HEK293T (cell line): ENCODE measurements at regions not wholly inside any gene's neighbourhood (a gene's known extent, or its start where the extent isn't known, plus 50 kb on each side); places are given as distances from the start of the nearest gene placed in this dataset.

Source experiments
- CTCF ChIA-PET: fragments of 350-600 bp; formaldehyde crosslinking; extraction: SDS; loops from one replicate; lab custom pipeline; 2021; ENCODE audit warnings: antibody characterized with exemption, inconsistent platforms; lab: Yijun Ruan, JAX
- POLR2A ChIA-PET: fragments of 350-600 bp; formaldehyde crosslinking; extraction: SDS; loops from one replicate; lab custom pipeline; 2020; ENCODE audit warnings: antibody characterized with exemption, inconsistent platforms; lab: Yijun Ruan, JAX
- DNase-seq: peaks from one replicate; pipeline ENCODE4 v3.0.0; 2012; ENCODE audit warnings: mixed read lengths; ENCODE audit errors: extremely low spot score
- ARNT ChIP-seq: fragments of 450-650 bp; IDR thresholded peaks from 2 replicates; pipeline ENCODE4 v1.6.1; 2017; ENCODE audit warnings: mild to moderate bottlenecking
- BHLHE40 ChIP-seq: fragments of 450-650 bp; IDR thresholded peaks from 2 replicates; pipeline ENCODE4 v1.6.1; 2016; ENCODE audit warnings: mild to moderate bottlenecking, moderate library complexity, borderline replicate concordance
- CTBP1 ChIP-seq: fragments of 450-650 bp; IDR thresholded peaks from 2 replicates; pipeline ENCODE4 v1.6.1; 2016; ENCODE audit warnings: borderline replicate concordance
- ELF4 ChIP-seq: fragments of 450-650 bp; IDR thresholded peaks from 2 replicates; pipeline ENCODE4 v1.6.1; 2017; ENCODE audit warnings: antibody characterized with exemption
- FOXA1 ChIP-seq: fragments of 450-650 bp; IDR thresholded peaks from 2 replicates; pipeline ENCODE4 v1.6.1; 2016; ENCODE audit warnings: mild to moderate bottlenecking
- FOXK2 ChIP-seq: fragments of 450-650 bp; IDR thresholded peaks from 2 replicates; pipeline ENCODE4 v1.6.1; 2016; ENCODE audit warnings: mild to moderate bottlenecking
- FOXM1 ChIP-seq: fragments of 450-650 bp; IDR thresholded peaks from 2 replicates; pipeline ENCODE4 v1.6.1; 2017; ENCODE audit warnings: mild to moderate bottlenecking, borderline replicate concordance
- HDGF ChIP-seq: fragments of 450-650 bp; IDR thresholded peaks from 2 replicates; pipeline ENCODE4 v1.6.1; 2017; ENCODE audit warnings: antibody characterized with exemption, borderline replicate concordance
- L3MBTL2 ChIP-seq: fragments of 450-650 bp; conservative IDR thresholded peaks from 2 replicates; pipeline ENCODE4 v1.6.1; 2016; ENCODE audit warnings: mild to moderate bottlenecking
- LEF1 ChIP-seq: fragments of 450-650 bp; IDR thresholded peaks from 2 replicates; pipeline ENCODE4 v1.6.1; 2017; ENCODE audit warnings: mild to moderate bottlenecking, borderline replicate concordance
- NFRKB ChIP-seq: fragments of 450-650 bp; IDR thresholded peaks from 2 replicates; pipeline ENCODE4 v1.6.1; 2016; ENCODE audit warnings: mild to moderate bottlenecking, moderate library complexity
- PKNOX1 ChIP-seq: fragments of 450-650 bp; IDR thresholded peaks from 2 replicates; pipeline ENCODE4 v1.6.1; 2016
- SP1 ChIP-seq: fragments of 450-650 bp; IDR thresholded peaks from 2 replicates; pipeline ENCODE4 v1.6.1; 2017
- SUZ12 ChIP-seq: fragments of 450-650 bp; IDR thresholded peaks from 2 replicates; pipeline ENCODE4 v1.6.1; 2016; ENCODE audit warnings: mild to moderate bottlenecking
- TARDBP ChIP-seq: fragments of 450-650 bp; IDR thresholded peaks from 2 replicates; pipeline ENCODE4 v1.6.1; 2016
- ZNF384 ChIP-seq: fragments of 450-650 bp; IDR thresholded peaks from 2 replicates; pipeline ENCODE4 v1.6.1; 2016

- TF ChIP-seq L3MBTL2 (no peak), FOXA1 (no peak), SUZ12 (no peak), TARDBP (no peak), FOXM1 (no peak), PKNOX1 (no peak), SP1 (no peak), HDGF (no peak), ELF4 (no peak), ZNF384 (no peak), FOXK2 (no peak), CTBP1 (no peak)
- ChIA-PET POLR2A (no interaction called here), CTCF (no interaction called here)
- DNase-seq = no peak
Measured at GRCh38 chr9:8262625-8263622, 463.3 kb upstream of the DMAC1 start.

GRCh38 chr9:8261737-8262136, 462.2 kb upstream of the DMAC1 start:
- ChIA-PET CTCF (no interaction called here), POLR2A (no interaction called here)
- TF ChIP-seq NFRKB (no peak), TARDBP (no peak), ZNF384 (no peak), ARNT (no peak), ELF4 (no peak), L3MBTL2 (no peak), LEF1 (no peak), SUZ12 (no peak), FOXK2 (no peak), BHLHE40 (no peak), CTBP1 (no peak), FOXA1 (no peak)
- no peak for DNase-seq

GRCh38 chr9:8259028-8259427, 459.4 kb upstream of the DMAC1 start:
- TF ChIP-seq LEF1 = no peak
- TF ChIP-seq FOXA1 = no peak
- no peak for TF ChIP-seq BHLHE40
- TF ChIP-seq HDGF = no peak
- no peak for TF ChIP-seq CTBP1
- no peak for TF ChIP-seq FOXK2
- no peak for TF ChIP-seq SP1
- TF ChIP-seq TARDBP = no peak
- DNase-seq = no peak
- CTCF ChIA-PET = interaction anchor here (0.5 kb wide), 1 partner anchor 402 kb away, joined by 4 read pairs; no protein-coding TSS in a partner anchor
- POLR2A ChIA-PET = no interaction called here

GRCh38 chr9:8256880-8257279, 457.3 kb upstream of the DMAC1 start:
- DNase-seq = no peak
- ChIA-PET CTCF (no interaction called here), POLR2A (no interaction called here)
- no peak for TF ChIP-seq TARDBP
- no peak for TF ChIP-seq LEF1
- TF ChIP-seq SP1 = no peak
- TF ChIP-seq ELF4 = no peak
- no peak for TF ChIP-seq ZNF384
- TF ChIP-seq SUZ12 = no peak
- no peak for TF ChIP-seq HDGF
- no peak for TF ChIP-seq FOXA1
- no peak for TF ChIP-seq CTBP1
- TF ChIP-seq ARNT = no peak
- no peak for TF ChIP-seq BHLHE40
- no peak for TF ChIP-seq L3MBTL2
- TF ChIP-seq FOXM1 = no peak

GRCh38 chr9:8255850-8256249, 456.3 kb upstream of the DMAC1 start:
- DNase-seq = no peak
- POLR2A ChIA-PET = no interaction called here
- TF ChIP-seq LEF1 (no peak), FOXM1 (no peak), HDGF (no peak), FOXA1 (no peak), PKNOX1 (no peak), CTBP1 (no peak), BHLHE40 (no peak), SP1 (no peak), TARDBP (no peak), ARNT (no peak), NFRKB (no peak), ELF4 (no peak), FOXK2 (no peak), L3MBTL2 (no peak), ZNF384 (no peak), SUZ12 (no peak)
- CTCF ChIA-PET = no interaction called here

GRCh38 chr9:8254541-8254940, 455.0 kb upstream of the DMAC1 start:
- POLR2A ChIA-PET = no interaction called here
- TF ChIP-seq FOXK2 (no peak), FOXA1 (no peak), SUZ12 (no peak), ARNT (no peak), LEF1 (no peak)
- CTCF ChIA-PET = no interaction called here
- DNase-seq = no peak

- ChIA-PET CTCF (no interaction called here), POLR2A (no interaction called here)
- no peak for TF ChIP-seq CTBP1
- TF ChIP-seq FOXK2 = no peak
- TF ChIP-seq BHLHE40 = no peak
- TF ChIP-seq ELF4 = no peak
- TF ChIP-seq HDGF = no peak
- no peak for TF ChIP-seq SP1
- TF ChIP-seq PKNOX1 = no peak
- TF ChIP-seq ARNT = no peak
- TF ChIP-seq LEF1 = no peak
- TF ChIP-seq NFRKB = no peak
- TF ChIP-seq ZNF384 = no peak
- no peak for TF ChIP-seq TARDBP
- TF ChIP-seq FOXM1 = no peak
- DNase-seq = no peak
Measured at GRCh38 chr9:8252445-8252844, 452.9 kb upstream of the DMAC1 start.
